RWPE1 (cell line): ENCODE measurements at regions not wholly inside any gene's neighbourhood (a gene's known extent, or its start where the extent isn't known, plus 50 kb on each side); places are given as distances from the start of the nearest gene placed in this dataset.

Experiments used
- CTCF ChIA-PET: fragments of 350-600 bp; sonication (Branson Sonifier 250); formaldehyde crosslinking; extraction: SDS; loops from one replicate; lab custom pipeline; 2021; lab: Yijun Ruan, JAX
- POLR2A ChIA-PET: fragments of 400-600 bp; formaldehyde crosslinking; extraction: SDS; loops from one replicate; lab custom pipeline; 2020; ENCODE audit warnings: antibody characterized with exemption; ENCODE audit not compliant: low non-redundant PET; lab: Yijun Ruan, JAX
- DNase-seq: peaks from one replicate; pipeline ENCODE4 v3.0.0; 2012; ENCODE audit warnings: low spot score
- H3K27ac ChIP-seq: fragments of 450-650 bp; 2 replicates; pipeline ENCODE4 v1.5.1; 2017
- TF ChIP-seq, protein P1 (sequence below): fragments of 450-650 bp; conservative IDR thresholded peaks from 2 replicates; pipeline ENCODE4 v1.5.1; 2017; ENCODE audit warnings: low read depth, mild to moderate bottlenecking

DNA sequence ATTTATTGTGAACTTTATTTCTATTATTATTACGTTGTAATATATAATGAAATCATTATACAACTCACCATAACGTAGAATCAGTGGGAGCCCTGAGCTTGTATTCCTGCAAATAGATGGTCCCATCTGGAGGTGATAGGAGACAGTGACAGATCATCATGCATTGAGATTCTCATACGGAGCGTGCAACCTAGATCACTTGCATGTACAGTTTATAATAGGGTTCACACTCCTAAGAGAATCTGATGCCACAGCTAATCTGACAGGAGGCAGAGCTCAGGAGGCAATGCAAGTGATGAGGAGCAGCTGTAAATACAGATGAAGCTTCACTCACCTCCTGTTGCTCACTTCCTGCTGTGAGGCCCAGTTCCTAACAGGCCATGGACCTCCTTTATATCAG, 2170.2 kb downstream of the PCDH7 start:
- TF ChIP-seq, protein P1, sequence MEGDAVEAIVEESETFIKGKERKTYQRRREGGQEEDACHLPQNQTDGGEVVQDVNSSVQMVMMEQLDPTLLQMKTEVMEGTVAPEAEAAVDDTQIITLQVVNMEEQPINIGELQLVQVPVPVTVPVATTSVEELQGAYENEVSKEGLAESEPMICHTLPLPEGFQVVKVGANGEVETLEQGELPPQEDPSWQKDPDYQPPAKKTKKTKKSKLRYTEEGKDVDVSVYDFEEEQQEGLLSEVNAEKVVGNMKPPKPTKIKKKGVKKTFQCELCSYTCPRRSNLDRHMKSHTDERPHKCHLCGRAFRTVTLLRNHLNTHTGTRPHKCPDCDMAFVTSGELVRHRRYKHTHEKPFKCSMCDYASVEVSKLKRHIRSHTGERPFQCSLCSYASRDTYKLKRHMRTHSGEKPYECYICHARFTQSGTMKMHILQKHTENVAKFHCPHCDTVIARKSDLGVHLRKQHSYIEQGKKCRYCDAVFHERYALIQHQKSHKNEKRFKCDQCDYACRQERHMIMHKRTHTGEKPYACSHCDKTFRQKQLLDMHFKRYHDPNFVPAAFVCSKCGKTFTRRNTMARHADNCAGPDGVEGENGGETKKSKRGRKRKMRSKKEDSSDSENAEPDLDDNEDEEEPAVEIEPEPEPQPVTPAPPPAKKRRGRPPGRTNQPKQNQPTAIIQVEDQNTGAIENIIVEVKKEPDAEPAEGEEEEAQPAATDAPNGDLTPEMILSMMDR: no peak
- CTCF ChIA-PET: no interaction called here
- POLR2A ChIA-PET: no interaction called here
- no peak for DNase-seq
- H3K27ac ChIP-seq: no peak overlapping the region

DNA sequence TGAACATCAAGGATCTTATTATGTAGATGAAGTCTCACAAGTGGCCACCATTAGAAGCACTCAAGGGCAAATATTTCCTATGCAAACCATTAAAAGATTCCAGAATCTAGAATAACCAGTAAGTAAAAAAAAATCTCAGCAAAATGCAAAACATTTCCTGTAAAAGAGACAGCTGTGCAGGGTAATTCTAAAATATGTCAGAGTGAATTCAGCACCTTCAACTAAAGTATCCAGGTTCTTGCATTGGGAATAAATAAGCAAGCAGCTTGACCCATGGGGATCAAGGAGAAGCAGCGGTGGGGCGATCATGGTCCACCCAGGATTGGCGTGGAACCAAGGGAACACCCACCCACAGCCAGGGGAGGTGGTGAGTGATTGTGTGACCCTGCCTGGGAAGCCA, 2188.9 kb downstream of the PCDH7 start:
- H3K27ac ChIP-seq: no peak overlapping the region
- POLR2A ChIA-PET: no interaction called here
- CTCF ChIA-PET: no interaction called here
- DNase-seq: no peak
- TF ChIP-seq, protein P1: no peak

DNA sequence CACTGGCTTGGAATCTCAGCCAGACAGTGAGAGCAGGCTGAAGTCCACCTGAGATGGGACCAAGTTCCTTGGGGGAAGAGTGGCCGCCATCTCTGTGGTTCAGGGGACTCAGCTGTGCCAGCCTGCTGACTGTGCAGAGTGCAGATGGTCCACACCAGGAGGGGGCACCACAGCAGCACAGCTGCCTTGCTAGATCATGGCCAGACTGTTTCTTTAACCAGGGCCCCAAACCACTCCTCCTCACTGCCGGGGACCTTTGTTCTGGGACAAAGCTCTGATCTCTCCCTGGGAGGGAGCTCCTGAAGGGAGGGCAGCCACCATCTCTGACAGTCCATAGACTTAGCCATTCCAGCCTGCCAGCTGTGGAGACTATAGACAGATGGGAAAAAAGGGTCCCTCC, 2189.6 kb downstream of the PCDH7 start:
- ChIA-PET POLR2A (no interaction called here), CTCF (no interaction called here)
- no peak overlapping the region for H3K27ac ChIP-seq
- TF ChIP-seq, protein P1: no peak
- no peak for DNase-seq

DNA sequence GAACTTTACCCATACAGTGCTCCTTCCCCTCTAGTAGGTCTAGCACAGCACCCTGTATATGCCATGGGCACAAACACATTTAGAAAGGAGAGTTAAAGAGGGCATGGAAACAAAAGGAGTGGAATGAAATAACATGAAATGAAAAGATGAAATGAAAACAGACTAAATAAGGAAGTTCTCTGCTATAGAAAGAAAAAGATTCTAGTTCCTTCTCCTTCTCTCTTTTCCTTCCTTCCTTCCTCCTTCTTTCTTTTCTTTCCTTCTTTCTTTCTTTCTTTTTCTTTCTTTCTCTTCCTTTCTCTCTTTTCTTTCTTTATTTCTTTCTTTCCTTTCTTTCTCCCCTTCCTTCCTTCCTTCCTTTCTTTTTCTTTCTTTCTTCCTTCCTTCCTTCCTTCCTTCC, 2197.4 kb downstream of the PCDH7 start:
- ChIA-PET CTCF (no interaction called here), POLR2A (no interaction called here)
- H3K27ac ChIP-seq: no peak overlapping the region
- TF ChIP-seq, protein P1: no peak
- DNase-seq: no peak

DNA sequence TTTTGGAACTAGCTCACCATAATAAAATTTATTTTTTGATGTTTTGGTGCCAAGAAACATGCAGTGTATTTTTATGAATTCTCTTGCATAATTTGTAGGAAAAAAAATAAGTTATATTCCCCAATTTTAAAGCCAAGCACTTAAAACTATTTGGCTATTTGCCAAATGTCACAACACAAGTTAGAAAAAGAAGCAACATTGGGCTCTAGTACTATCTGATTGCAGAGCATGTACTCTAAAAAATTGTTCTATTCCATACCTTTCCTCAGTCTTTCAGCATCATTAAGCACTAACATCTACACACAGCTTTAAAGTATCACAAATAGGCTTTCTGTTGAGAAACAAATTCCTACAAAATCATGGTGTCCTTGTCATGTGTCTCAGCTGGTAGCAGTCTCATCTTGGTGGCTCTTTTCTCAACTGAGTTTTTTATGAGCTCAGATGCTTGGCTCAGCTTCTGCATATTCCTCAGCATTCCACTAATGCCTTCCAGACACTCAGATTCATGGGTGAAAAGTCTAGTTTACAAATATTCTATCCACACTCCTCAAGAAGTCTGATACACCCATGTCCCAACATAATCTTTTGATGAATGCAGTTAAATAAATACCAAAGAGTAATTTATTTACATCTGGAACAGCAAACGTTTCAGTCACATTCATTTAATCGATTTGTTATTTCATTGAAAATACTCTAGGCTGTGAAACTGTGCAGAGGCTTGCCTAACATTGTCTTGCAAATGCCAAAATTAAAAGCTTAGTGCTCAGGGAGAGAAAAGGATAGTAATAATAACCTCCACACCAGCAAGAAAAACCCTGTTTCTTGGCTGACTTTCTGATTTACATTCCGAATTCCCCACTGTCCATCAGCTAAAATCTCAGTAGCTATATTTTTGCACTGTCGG, 2209.9 kb downstream of the PCDH7 start:
- ChIA-PET POLR2A (no interaction called here), CTCF (no interaction called here)
- no peak for DNase-seq
- no peak overlapping the region for H3K27ac ChIP-seq
- TF ChIP-seq, protein P1: no peak

DNA sequence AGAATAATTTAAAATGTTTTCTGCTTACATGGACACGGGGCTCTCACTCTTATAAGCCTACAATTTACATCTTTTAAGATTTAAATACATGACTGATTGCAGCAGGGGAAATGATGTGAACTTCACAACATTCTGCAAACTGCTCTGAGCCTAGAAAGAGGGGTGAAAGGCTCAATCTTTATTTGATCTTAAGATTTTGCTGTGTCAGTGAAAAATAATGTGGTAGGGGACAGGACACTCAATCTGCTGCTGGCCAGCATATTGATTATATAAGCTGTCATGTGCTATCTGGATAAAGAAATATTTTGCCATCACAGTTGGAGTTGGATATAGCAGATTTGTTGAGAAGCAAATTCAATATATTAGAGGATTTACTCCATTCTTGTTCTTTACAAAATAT, 2210.5 kb downstream of the PCDH7 start:
- no peak overlapping the region for H3K27ac ChIP-seq
- CTCF ChIA-PET: no interaction called here
- POLR2A ChIA-PET: no interaction called here

More for the DNA sequence above, 2210.5 kb downstream of the PCDH7 start:
- no peak for DNase-seq
- TF ChIP-seq, protein P1: no peak
